Sigmoid colon (tissue), 3 donors: ENCODE measurements at regions not wholly inside any gene's neighbourhood (a gene's known extent, or its start where the extent isn't known, plus 50 kb on each side); places are given as distances from the start of the nearest gene placed in this dataset.

Experiments used
- CTCF ChIP-seq, 4 experiments: fragments of 450-650 bp in 3 of 4; fragments of 200-600 bp in 1 of 4; IDR thresholded peaks; one replicate each; pipeline ENCODE4 v1.5.1; 2016 to 2019; ENCODE audit warnings: antibody characterized with exemption in 4 of 4, mild to moderate bottlenecking in 3 of 4, moderate library complexity in 2 of 4
- POLR2A ChIP-seq, 2 donors: fragments of 450-650 bp; IDR thresholded peaks; one replicate each; pipeline ENCODE4 v1.6.1; 2016; ENCODE audit warnings: antibody characterized with exemption in 2 of 2, mild to moderate bottlenecking in 2 of 2, moderate library complexity in 2 of 2

- TF ChIP-seq POLR2A (IDR thresholded peaks at IDR 0.05) (no peak), CTCF (IDR thresholded peaks at IDR 0.05) (no peak)
Measured at GRCh38 chr12:92434607-92435025, 268.2 kb upstream of the PLEKHG7 start.
